HG03442 (cell line): ENCODE measurements at regions not wholly inside any gene's neighbourhood (a gene's known extent, or its start where the extent isn't known, plus 50 kb on each side); places are given as distances from the start of the nearest gene placed in this dataset.

ENCODE experiments used
- ATAC-seq: cut with Tn5 transposase; IDR thresholded peaks from one replicate; pipeline ENCODE4 v1.9.1; 2021; ENCODE audit warnings: mild to moderate bottlenecking, moderate library complexity; ENCODE audit not compliant: unreplicated experiment

DNA sequence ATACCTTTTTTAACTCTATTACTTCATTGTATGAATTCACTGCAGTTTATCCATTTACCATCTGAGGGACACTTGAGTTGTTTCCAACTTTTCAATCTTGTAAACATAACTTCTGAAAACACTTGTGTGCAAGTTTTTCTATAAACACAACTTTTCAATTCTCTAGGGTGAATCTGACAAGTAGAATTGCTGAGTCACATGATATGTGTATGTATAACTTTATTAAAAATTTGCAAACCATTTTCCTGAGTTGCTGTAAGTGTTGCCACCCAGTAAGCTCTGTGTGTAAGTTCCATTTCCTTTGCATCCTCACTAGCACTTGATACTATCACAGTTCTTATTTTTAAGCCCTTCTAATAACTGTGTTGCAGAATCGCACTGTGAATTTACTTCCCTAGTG is 1415.6 kb upstream of the ATXN8OS start:
- ATAC-seq, result no peak

DNA sequence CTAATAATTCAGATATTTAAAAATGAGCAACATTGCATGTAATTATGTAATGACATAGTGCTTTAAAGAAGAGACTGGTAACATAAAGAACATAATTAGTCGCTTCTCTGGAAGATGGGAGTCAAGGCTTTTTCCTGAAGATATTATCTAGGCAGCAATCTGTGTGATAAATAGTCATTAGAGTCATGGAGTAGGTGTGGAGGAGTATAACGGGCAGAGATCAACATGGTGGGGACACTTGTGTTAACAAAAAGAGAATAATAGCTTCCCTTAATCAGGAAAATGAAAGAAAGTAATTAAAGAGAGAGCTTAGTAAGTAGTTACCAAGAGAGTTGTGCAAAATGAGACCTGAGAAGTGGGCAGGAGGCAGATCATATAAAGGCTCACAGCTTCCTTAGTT is 1417.1 kb upstream of the ATXN8OS start:
- no peak for ATAC-seq

GRCh38 chr13:68676513-68677115 is 1431.0 kb upstream of the ATXN8OS start:
- no peak for ATAC-seq

DNA sequence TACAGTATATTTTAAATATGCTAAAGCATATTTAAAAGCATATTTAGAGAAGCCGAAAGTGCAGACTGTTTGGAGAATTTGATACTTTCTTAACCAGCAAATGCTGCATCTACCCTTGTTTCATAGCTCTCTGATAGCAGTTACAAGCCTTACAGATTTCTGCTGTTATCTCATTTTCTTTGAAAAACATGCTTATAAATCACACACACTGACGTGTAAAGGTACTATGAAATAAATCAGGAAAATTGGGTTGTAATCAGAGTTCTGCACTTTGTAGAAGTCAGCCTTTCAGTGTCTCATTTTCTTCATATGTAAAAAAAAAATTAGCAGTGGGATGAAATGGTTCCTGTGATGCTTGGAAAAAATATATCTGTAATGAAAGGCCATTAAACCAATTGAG is 1432.4 kb upstream of the ATXN8OS start:
- ATAC-seq, result no peak

DNA sequence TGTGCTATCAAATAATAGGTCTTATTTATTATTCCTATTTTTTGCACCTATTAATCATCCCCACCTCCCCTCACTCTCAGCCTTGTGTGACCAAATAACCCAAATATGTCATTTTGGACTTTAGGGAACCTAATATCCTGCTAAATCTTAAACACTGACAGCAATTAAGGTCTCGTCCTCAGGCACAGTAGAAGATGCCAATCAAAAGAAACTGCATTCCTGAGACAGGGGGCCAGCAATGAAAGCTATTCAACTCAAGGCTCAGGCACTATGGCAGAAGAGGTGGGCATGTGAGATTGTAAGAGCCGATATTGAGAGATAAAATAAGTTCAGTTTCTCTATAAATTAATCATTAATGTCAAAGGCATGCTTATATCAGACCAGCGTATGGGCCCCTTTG is 1437.7 kb upstream of the PCDH9 start:
- no peak for ATAC-seq

- no peak for ATAC-seq
These were observed 1436.8 kb upstream of the PCDH9 start for GRCh38 chr13:68666774-68667397.

DNA sequence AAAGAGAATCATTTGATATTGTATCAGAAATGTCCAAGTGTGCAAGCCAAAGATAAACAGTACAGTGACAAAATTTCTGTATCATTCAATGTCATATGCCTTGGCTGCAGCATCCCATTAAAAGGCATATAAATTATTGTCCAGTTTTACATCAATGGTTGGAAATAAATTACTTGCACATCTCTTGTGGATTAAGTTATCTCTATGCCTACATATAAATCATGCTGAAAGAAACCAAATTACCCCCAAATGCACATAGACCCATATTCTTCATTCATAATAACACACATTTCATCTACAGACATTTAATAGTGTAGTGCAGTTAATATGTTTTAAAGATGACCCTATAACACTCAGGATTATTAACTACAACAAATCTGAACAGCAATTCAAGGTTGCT is 1415.7 kb upstream of the PCDH9 start:
- no peak for ATAC-seq

DNA sequence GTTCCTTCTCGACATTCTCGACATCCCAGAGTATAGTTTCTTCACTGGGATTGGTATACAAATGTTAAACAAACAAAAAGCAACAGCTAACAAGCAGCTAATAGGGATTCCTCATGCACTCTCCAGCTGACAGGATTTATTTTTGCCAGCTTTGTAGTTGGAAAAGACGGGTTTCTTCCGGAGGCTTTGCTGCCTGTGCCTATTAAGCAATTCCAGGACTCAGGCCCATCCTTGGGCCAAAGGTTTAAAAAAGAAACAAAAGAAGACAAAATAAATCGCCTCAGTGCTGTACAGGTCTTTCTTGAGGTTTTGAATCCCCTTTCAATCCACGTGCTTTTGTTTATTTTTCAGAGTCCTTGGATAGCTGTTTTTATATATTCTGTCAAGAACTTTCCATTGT is 1414.5 kb upstream of the PCDH9 start:
- no peak for ATAC-seq

- no peak for ATAC-seq
These were observed 1406.6 kb upstream of the PCDH9 start for GRCh38 chr13:68636784-68637183.

- no peak for ATAC-seq
These were observed 1398.9 kb upstream of the PCDH9 start for GRCh38 chr13:68628994-68629393.

DNA sequence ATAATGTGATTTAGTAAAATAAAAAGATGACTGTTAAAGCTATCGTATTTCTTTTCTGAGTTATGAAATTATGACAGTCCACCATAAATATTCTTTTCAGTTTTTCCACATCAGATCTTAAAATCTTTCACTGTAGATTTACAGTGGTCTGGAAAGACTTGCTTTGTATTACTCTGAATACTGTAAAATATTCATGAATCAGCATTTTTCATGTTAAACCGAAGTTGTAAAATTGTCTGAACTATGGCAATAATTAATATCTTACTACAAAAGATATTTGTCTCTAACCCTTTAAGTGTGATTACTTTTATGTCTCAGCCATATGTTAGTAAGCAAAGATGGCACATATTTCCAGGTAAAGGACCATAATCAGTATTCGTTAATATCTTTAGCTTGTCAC is 1397.2 kb upstream of the PCDH9 start:
- ATAC-seq, result no peak

- ATAC-seq, result no peak
These were observed 1386.6 kb upstream of the PCDH9 start for GRCh38 chr13:68616600-68617222.

DNA sequence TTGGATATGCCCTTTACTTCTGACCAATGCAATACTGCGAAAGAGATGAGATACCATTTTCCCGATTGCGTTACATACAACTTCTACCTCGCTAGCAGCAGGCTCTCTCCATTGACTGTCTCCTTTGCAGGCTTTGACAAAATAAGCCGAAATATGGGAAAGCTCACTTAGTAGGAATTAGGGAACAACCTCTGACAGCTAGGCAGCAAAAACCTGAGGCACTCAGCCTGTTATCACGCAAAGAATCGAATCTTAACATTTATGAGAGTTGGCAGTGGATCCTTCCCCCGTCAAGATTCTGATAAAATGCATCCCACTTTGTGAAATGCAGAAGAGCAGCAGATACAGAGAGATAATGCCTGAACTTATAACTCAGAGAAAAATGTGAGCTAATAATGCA is 1379.5 kb upstream of the PCDH9 start:
- ATAC-seq, result no peak

- ATAC-seq, result no peak
These were observed 1378.0 kb upstream of the PCDH9 start for GRCh38 chr13:68608147-68608546.

- no peak for ATAC-seq
These were observed 1367.5 kb upstream of the PCDH9 start for GRCh38 chr13:68597641-68598040.

- peak; percentile 100 for ATAC-seq
These were observed 1358.5 kb upstream of the PCDH9 start for GRCh38 chr13:68588623-68589022.

DNA sequence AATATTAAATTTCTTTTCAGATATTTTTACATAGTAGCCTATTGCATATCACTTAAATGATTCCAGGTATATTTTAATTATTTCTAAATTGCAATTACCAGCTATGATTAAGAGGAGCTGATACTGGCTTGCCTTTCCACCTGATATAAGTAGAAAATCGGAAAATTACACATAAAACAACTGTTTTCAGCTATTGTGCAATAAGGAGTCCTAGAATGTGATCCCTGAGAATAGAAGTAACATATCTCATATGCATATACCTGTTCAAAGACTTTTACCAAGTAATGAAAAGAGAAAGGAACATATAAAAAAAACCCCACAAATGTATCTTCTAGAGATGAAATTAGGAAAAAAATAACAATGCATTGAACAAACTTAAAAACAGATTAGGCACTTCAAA is 1354.6 kb upstream of the PCDH9 start:
- no peak for ATAC-seq

DNA sequence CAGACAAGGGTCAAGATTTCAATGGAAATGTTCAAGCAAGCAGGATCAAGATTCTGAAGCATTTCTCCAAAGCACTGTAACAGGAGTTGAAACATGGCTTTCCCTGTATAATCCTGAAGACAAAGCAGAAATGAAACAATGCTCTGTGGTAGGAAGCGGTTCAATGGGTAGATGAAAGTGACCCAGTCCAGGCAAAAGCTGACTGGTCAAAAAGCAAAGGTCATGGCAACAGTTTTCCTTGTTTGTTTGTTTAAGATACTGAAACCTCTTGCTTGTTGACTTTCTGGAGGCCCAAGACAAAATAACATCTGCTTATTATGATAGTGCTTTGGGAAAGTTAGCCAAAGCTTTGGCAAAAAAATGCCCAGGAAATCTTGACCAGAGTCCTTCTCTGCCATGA is 1343.9 kb upstream of the PCDH9 start:
- ATAC-seq, result no peak

DNA sequence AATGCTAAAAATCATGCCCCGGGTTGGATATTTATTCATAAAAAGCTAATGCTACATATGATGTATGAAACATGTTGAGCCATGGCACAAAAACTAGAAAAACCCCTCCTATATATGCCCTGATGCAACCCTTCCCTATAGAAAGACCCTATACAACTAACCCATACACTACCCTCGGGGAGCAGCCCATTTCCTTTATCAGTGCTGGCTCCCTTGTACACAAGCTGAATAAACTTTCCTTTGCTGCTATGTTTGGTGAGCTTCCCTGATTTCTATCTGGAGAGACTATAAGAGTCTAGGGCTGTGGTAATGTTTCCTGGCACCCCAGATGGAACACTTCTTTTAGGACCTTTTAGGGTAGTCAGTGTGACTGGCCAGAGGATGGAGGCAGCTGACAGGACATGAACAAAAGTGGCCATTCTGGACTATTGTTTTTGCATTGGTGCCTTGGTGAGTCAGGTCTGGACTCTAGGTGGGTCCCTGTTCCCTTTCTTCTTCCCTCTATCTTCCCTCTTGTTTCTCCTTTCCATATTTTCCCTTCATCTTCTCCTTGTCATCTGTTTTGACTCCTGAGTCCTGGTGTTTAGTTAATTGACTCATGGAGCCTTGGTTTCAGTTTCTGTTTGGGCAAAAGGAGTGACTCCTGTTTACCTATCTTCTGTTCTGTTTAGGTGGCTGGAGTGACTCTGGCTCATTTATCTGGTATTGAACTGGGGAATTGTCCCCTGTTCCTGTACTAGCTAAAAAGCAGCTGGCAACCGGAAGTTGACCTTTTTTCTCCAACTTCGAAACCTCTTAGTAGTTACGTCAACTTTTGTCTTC is 1321.8 kb upstream of the PCDH9 start:
- ATAC-seq, result no peak

DNA sequence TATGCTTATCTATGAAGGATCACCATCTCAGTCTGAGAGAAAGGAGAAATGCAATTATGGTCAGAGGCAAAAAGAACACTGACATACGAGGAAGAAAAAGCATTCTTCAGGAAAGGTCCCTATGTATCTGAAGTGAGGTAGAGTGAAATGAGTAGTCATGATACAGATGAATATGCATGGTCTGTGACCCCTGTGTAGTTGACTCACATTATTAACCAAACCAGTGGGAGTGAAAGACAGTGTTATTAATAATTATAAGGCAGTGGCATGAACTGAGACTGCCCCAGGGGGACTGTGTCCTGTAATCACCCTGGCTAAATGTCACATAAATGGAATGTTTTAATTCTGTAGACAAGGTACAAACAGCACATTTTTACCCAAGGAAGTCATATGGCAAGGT is 1320.2 kb upstream of the PCDH9 start:
- no peak for ATAC-seq

- no peak for ATAC-seq
These were observed 1310.1 kb upstream of the PCDH9 start for GRCh38 chr13:68540244-68540643.

- peak; percentile 81 for ATAC-seq
These were observed 1305.2 kb upstream of the PCDH9 start for GRCh38 chr13:68535329-68535728.
